H1 (cell line): ENCODE measurements at regions not wholly inside any gene's neighbourhood (a gene's known extent, or its start where the extent isn't known, plus 50 kb on each side); places are given as distances from the start of the nearest gene placed in this dataset.

Experiments used
- CTCF ChIA-PET: fragments of 300-600 bp; sonication (Branson Sonifier 250); formaldehyde crosslinking; loops from one replicate; lab custom pipeline; 2021; ENCODE audit not compliant: partially characterized antibody; lab: Charles Lee
- POLR2A ChIA-PET: fragments of 300-600 bp; sonication (Branson Sonifier 250); formaldehyde crosslinking; loops from one replicate; lab custom pipeline; 2021; ENCODE audit warnings: inconsistent platforms; ENCODE audit not compliant: partially characterized antibody; lab: Charles Lee
- DNase-seq, 2 experiments: peaks; one replicate each; pipeline versions ENCODE4 v3.0.0 to v3.0.0-alpha.2; 2010 to 2022; ENCODE audit warnings: low spot score in 2 of 2, low read depth in 1 of 2, mixed read lengths in 1 of 2
- FAIRE-seq: peaks from 2 replicates; lab custom pipeline; 2011; peaks lifted over from hg19 to GRCh38; lab: Jason Lieb, UNC
- H2AFZ ChIP-seq: 2 replicates; pipeline ENCODE4 v1.8.1; 2012; ENCODE audit warnings: low read length, inconsistent platforms
- H2AK5ac ChIP-seq: 2 replicates; pipeline ENCODE4 v1.6.1; 2013; ENCODE audit warnings: low read depth, low read length
- H2BK120ac ChIP-seq: replicated peaks from 2 replicates; pipeline ENCODE3; 2013; ENCODE audit warnings: low read depth, low read length, inconsistent platforms
- H2BK12ac ChIP-seq: 2 replicates; pipeline ENCODE4 v1.6.1; 2013; ENCODE audit warnings: low read depth, low read length
- H2BK15ac ChIP-seq: 2 replicates; pipeline ENCODE4 v1.6.1; 2013; ENCODE audit warnings: low read length
- H2BK20ac ChIP-seq: 2 replicates; pipeline ENCODE4 v1.6.1; 2013; ENCODE audit warnings: low read length
- H2BK5ac ChIP-seq: 2 replicates; pipeline ENCODE4 v1.6.1; 2013; ENCODE audit warnings: low read depth, low read length
- H3K14ac ChIP-seq: 2 replicates; pipeline ENCODE4 v1.6.1; 2013; ENCODE audit warnings: inconsistent platforms; ENCODE audit not compliant: insufficient read length
- H3K18ac ChIP-seq: 2 replicates; pipeline ENCODE4 v1.6.1; 2013; ENCODE audit warnings: low read length; ENCODE audit errors: extremely low read depth
- H3K23ac ChIP-seq: 2 replicates; pipeline ENCODE4 v1.6.1; 2013; ENCODE audit warnings: inconsistent platforms; ENCODE audit not compliant: insufficient read length
- H3K23me2 ChIP-seq: 2 replicates; pipeline ENCODE4 v1.6.1; 2013; ENCODE audit warnings: low read depth, low read length
- H3K27ac ChIP-seq: 2 replicates; pipeline ENCODE4 v1.6.1; 2011; ENCODE audit warnings: low read depth, low read length, inconsistent platforms
- H3K27me3 ChIP-seq, 4 experiments: replicated peaks in 1 of 4; 1 replicate in 1 of 4; 2 replicates in 3 of 4; pipeline versions ENCODE4 v1.6.1 to v1.8.1; 2011 to 2013; ENCODE audit warnings: low read length in 3 of 4, mild to moderate bottlenecking in 3 of 4, inconsistent platforms in 2 of 4, mixed read lengths in 2 of 4, moderate library complexity in 1 of 4; ENCODE audit not compliant: control insufficient read depth in 3 of 4, insufficient read depth in 3 of 4; ENCODE audit errors: extremely low read depth in 1 of 4
- H3K36me3 ChIP-seq, 4 experiments: 2 replicates each; pipeline versions ENCODE4 v1.6.1 to v1.8.1; 2011 to 2013; ENCODE audit warnings: mild to moderate bottlenecking in 4 of 4, low read length in 3 of 4, moderate library complexity in 2 of 4, control low read depth in 1 of 4, inconsistent platforms in 1 of 4; ENCODE audit not compliant: insufficient read depth in 4 of 4, control insufficient read depth in 2 of 4
- H3K4ac ChIP-seq: replicated peaks from 2 replicates; pipeline ENCODE3; 2013; ENCODE audit warnings: low read length, low read depth, mixed read lengths, inconsistent platforms; ENCODE audit not compliant: insufficient read length
- H3K4me1 ChIP-seq, 4 experiments: replicated peaks in 1 of 4; 1 replicate in 1 of 4; 2 replicates in 3 of 4; pipeline versions ENCODE4 v1.6.1 to v1.8.1; 2011 to 2013; ENCODE audit warnings: low read length in 3 of 4, inconsistent platforms in 2 of 4, mixed read lengths in 1 of 4; ENCODE audit not compliant: insufficient read depth in 4 of 4, control insufficient read depth in 3 of 4
- H3K4me2 ChIP-seq, 2 experiments: 2 replicates each; pipeline versions ENCODE4 v1.6.1 to v1.8.1; 2011 to 2013; ENCODE audit warnings: low read depth in 2 of 2, low read length in 2 of 2, control low read depth in 1 of 2, inconsistent platforms in 1 of 2, mild to moderate bottlenecking in 1 of 2; ENCODE audit not compliant: insufficient read depth in 1 of 2
- H3K4me3 ChIP-seq, 4 experiments: fragments of 200-600, 300-600 bp in 1 of 4; sonication (generic), shearing (Covaris generic), sonication (Bioruptor Twin) in 1 of 4; 2 replicates each; pipeline versions ENCODE4 v1.5.1 to v1.8.1; 2011 to 2016; ENCODE audit warnings: low read length in 4 of 4, low read depth in 3 of 4, control low read depth in 2 of 4, inconsistent platforms in 2 of 4, mild to moderate bottlenecking in 2 of 4, mixed read lengths in 1 of 4, moderate library complexity in 1 of 4; ENCODE audit not compliant: insufficient read depth in 2 of 4; ENCODE audit errors: extremely low read depth in 1 of 4
- H3K56ac ChIP-seq: replicated peaks from 2 replicates; pipeline ENCODE3; 2013; ENCODE audit warnings: low read depth, mild to moderate bottlenecking, mixed read lengths, low read length, inconsistent platforms; ENCODE audit not compliant: insufficient read length
- H3K79me1 ChIP-seq: 2 replicates; pipeline ENCODE4 v1.6.1; 2013; ENCODE audit warnings: low read depth, low read length, control low read depth
- H3K79me2 ChIP-seq, 2 experiments: 2 replicates each; pipeline versions ENCODE4 v1.6.1 to v1.8.1; 2012 to 2013; ENCODE audit warnings: low read length in 2 of 2, mild to moderate bottlenecking in 2 of 2, inconsistent platforms in 1 of 2; ENCODE audit not compliant: insufficient read depth in 2 of 2, control insufficient read depth in 1 of 2
- H3K9ac ChIP-seq, 4 experiments: replicated peaks in 1 of 4; 1 replicate in 1 of 4; 2 replicates in 3 of 4; pipeline versions ENCODE4 v1.6.1 to v1.8.1; 2011 to 2013; ENCODE audit warnings: low read depth in 3 of 4, low read length in 3 of 4, control low read depth in 2 of 4, mild to moderate bottlenecking in 2 of 4, moderate library complexity in 2 of 4, inconsistent platforms in 1 of 4; ENCODE audit errors: extremely low read depth in 1 of 4
- H3K9me3 ChIP-seq, 2 experiments: 2 replicates each; pipeline versions ENCODE4 v1.6.1 to v1.8.1; 2012 to 2013; ENCODE audit warnings: mild to moderate bottlenecking in 2 of 2, moderate library complexity in 2 of 2, control low read depth in 1 of 2, inconsistent platforms in 1 of 2, low read depth in 1 of 2, low read length in 1 of 2, mixed read lengths in 1 of 2; ENCODE audit not compliant: insufficient read depth in 2 of 2
- H4K20me1 ChIP-seq, 2 experiments: replicated peaks in 1 of 2; 2 replicates each; pipeline versions ENCODE3 to v1.8.1; 2011 to 2013; ENCODE audit warnings: inconsistent platforms in 2 of 2, low read length in 2 of 2, mild to moderate bottlenecking in 1 of 2; ENCODE audit not compliant: insufficient read depth in 2 of 2, control insufficient read depth in 1 of 2
- H4K5ac ChIP-seq: 2 replicates; pipeline ENCODE4 v1.6.1; 2013; ENCODE audit warnings: low read length, low read depth, mixed read lengths, inconsistent platforms; ENCODE audit not compliant: insufficient read length
- H4K8ac ChIP-seq: 2 replicates; pipeline ENCODE4 v1.8.0; 2013; ENCODE audit warnings: mild to moderate bottlenecking, moderate library complexity, low read length, inconsistent platforms; ENCODE audit not compliant: insufficient read depth; ENCODE audit errors: extremely low read depth
- H4K91ac ChIP-seq: replicated peaks from 2 replicates; pipeline ENCODE3; 2013; ENCODE audit warnings: low read length, mixed read lengths, inconsistent platforms; ENCODE audit not compliant: insufficient read length
- BCL11A ChIP-seq, 2 experiments: IDR thresholded peaks; one replicate each; pipeline ENCODE4 v1.6.1; 2011; ENCODE audit warnings: low read depth in 2 of 2, low read length in 2 of 2, mild to moderate bottlenecking in 2 of 2
- MAFK ChIP-seq: IDR thresholded peaks from 2 replicates; pipeline ENCODE4 v1.6.1; 2012; ENCODE audit warnings: low read depth, mild to moderate bottlenecking, improper control_type of control experiment, low read length
- WGBS, 2 experiments: shearing (Covaris generic) in 1 of 2; methylation state at CpG; one replicate each; pipeline versions ENCODE4 v1.1.6 to v1.1.7; 2013 to 2015; ENCODE audit warnings: low lambda C conversion rate in 2 of 2, mixed read lengths in 2 of 2, inconsistent platforms in 1 of 2, low coverage in 1 of 2, missing lambda C conversion rate in 1 of 2; ENCODE audit not compliant: insufficient replicate concordance in 2 of 2, insufficient coverage in 1 of 2, insufficient read length in 1 of 2; ENCODE audit errors: extremely low coverage in 1 of 2, missing lambda C conversion rate in 1 of 2; 5-methylcytosine and 5-hydroxymethylcytosine counted together

DNA sequence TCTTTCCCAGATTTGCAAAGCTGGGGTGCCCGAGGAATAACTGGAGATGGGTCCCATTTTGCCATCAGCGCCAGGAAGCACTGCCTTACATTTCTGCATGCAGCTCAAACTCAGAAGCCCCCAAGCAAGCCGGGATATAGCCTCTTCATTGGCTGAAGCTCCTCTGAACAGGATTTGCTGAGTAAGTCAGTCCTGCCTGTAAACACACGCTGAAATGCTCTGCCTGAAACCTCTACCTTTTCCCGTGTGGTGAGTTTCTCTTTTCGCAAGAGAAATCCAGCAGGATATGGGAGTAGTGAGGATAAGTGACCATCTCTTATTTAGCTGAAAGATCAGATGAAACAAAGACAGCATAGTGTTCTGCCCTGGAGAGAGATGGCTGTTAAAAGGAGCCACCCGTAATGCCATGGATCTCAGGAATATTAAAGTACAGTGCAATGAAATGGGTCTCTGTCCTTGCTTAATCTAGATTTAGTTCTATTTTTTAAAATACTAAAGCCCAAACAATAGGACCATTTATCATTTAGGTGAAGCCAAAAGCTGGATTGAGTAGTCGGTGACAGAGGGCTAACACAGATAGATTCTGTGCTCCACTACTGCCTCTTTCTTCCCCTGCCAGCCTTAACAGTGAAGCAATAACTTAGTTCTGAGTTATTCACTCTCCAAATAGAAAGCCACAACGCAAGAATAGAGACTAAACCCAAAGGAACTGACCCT is 177.5 kb upstream of the PPP2R2B start:
- TF ChIP-seq BCL11A (IDR thresholded peaks at IDR 0.05; ENCODE audit: low read depth in 2 of 2, low read length in 2 of 2): no peak
- TF ChIP-seq MAFK: peak; percentile 23; the same call in 1 of the 2 replicates
- FAIRE-seq: peak; percentile 13
- H4K20me1 ChIP-seq: no peaks in the 10 kb centered on the region
- H3K4ac ChIP-seq: no peak overlapping the region
- no peak overlapping the region for H3K56ac ChIP-seq
- no peak overlapping the region for H2BK5ac ChIP-seq
- no peak overlapping the region for H3K9ac ChIP-seq
- H2AK5ac ChIP-seq: no peak overlapping the region
- H3K4me3 ChIP-seq: no peak overlapping the region
- DNase-seq: no peak
- ChIA-PET CTCF (interaction anchor here (0.7 to 2.0 kb wide), 7 partner anchors 14 to 434 kb away, joined by 3 to 10 read pairs (median 3); no protein-coding TSS in a partner anchor), POLR2A (interaction anchor here (0.9 kb wide), 1 partner anchor 15 kb away, joined by 3 read pairs; no protein-coding TSS in a partner anchor)
- H3K27ac ChIP-seq: no peak overlapping the region
- no peak overlapping the region for H4K91ac ChIP-seq
- no peak overlapping the region for H2BK20ac ChIP-seq
- H3K4me1 ChIP-seq: no peaks in the 10 kb centered on the region
- H3K27me3 ChIP-seq: no peaks in the 10 kb centered on the region
- H3K79me1 ChIP-seq: no peaks in the 10 kb centered on the region
- no peak overlapping the region for H3K18ac ChIP-seq
- no peak overlapping the region for H3K23ac ChIP-seq
- peak overlapping the region; percentile 94 for H2AFZ ChIP-seq
- no peak overlapping the region for H4K5ac ChIP-seq
- H3K14ac ChIP-seq: no peak overlapping the region
- 72% methylated on average over 9 of the region's 9 CpGs; no CpG with 5 or more reads in 1 of the 2 experiments for WGBS, 2 experiments
- no peaks in the 10 kb centered on the region for H3K36me3 ChIP-seq
- no peak overlapping the region for H2BK120ac ChIP-seq
- no peak overlapping the region for H3K4me2 ChIP-seq
- no peaks in the 10 kb centered on the region for H3K9me3 ChIP-seq
- no peak overlapping the region for H2BK12ac ChIP-seq
- no peaks in the 10 kb centered on the region for H3K23me2 ChIP-seq
- no peaks in the 10 kb centered on the region for H3K79me2 ChIP-seq
- H2BK15ac ChIP-seq: no peak overlapping the region
- H4K8ac ChIP-seq: no peak overlapping the region
